ENCODE measurements at regions not wholly inside any gene's neighbourhood (a gene's known extent, or its start where the extent isn't known, plus 50 kb on each side); places are given as distances from the start of the nearest gene placed in this dataset.
A peak's percentile ranks its signal among the peaks of the same experiment; 100 is the strongest.

- TF ChIP-seq, protein P1, sequence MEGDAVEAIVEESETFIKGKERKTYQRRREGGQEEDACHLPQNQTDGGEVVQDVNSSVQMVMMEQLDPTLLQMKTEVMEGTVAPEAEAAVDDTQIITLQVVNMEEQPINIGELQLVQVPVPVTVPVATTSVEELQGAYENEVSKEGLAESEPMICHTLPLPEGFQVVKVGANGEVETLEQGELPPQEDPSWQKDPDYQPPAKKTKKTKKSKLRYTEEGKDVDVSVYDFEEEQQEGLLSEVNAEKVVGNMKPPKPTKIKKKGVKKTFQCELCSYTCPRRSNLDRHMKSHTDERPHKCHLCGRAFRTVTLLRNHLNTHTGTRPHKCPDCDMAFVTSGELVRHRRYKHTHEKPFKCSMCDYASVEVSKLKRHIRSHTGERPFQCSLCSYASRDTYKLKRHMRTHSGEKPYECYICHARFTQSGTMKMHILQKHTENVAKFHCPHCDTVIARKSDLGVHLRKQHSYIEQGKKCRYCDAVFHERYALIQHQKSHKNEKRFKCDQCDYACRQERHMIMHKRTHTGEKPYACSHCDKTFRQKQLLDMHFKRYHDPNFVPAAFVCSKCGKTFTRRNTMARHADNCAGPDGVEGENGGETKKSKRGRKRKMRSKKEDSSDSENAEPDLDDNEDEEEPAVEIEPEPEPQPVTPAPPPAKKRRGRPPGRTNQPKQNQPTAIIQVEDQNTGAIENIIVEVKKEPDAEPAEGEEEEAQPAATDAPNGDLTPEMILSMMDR (IDR thresholded peaks at IDR 0.05): no peak
- H3K27ac ChIP-seq: no peak overlapping the region
- ATAC-seq: no peak
These were observed 278.3 kb upstream of the DMRT1 start for GRCh38 chr9:563200-563599.

DNA sequence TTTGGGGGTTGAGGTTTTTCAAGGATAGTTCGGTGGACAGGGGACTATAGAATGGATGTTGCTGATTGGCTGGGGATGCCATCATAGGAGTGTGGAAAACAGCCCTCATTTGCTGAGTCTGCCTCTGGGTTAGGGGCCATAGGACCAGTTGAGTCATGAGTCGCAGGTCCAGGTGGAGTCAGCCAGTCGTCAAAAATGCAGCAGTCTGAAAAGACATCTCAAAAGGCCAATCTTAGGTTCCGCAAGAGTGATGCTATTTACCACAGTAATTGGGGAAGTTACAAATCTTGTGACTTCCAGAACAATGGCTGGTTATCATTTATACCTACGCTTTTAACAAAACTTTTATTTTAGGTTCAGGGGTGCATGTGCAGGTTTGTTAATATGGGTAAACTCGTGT lies 276.0 kb upstream of the DMRT1 start:
- TF ChIP-seq, protein P1 (IDR thresholded peaks at IDR 0.05): no peak
- Histone ChIP-seq H3K27me3 (no peaks in the 10 kb centered on the region), H3K4me1 (no peaks in the 10 kb centered on the region), H3K9me3 (no peaks in the 10 kb centered on the region), H3K36me3 (no peaks in the 10 kb centered on the region), H3K27ac (no peak overlapping the region), H3K4me3 (no peak overlapping the region)
- ATAC-seq: no peak
- intact Hi-C loops (cut with DNase I): no loop called here
- no peak for DNase-seq

More at GRCh38 chr9:563200-563599, 278.3 kb upstream of the DMRT1 start:
- no peaks in the 10 kb centered on the region for H3K9me3 ChIP-seq
- no peaks in the 10 kb centered on the region for H3K27me3 ChIP-seq
- no peaks in the 10 kb centered on the region for H3K4me1 ChIP-seq
- H3K4me3 ChIP-seq: no peak overlapping the region
- H3K36me3 ChIP-seq: no peaks in the 10 kb centered on the region
- intact Hi-C loops (cut with DNase I): no loop called here
- DNase-seq: no peak

GRCh38 chr9:567128-567746 lies 274.3 kb upstream of the DMRT1 start:
- DNase-seq (no peak), ATAC-seq (peak; percentile 33)
- Histone ChIP-seq H3K4me1 (no peaks in the 10 kb centered on the region), H3K4me3 (no peak overlapping the region), H3K27me3 (no peaks in the 10 kb centered on the region), H3K36me3 (no peaks in the 10 kb centered on the region), H3K27ac (no peak overlapping the region), H3K9me3 (no peaks in the 10 kb centered on the region)
- intact Hi-C loops (cut with DNase I): no loop called here
- TF ChIP-seq, protein P1 (IDR thresholded peaks at IDR 0.05): no peak

DNA sequence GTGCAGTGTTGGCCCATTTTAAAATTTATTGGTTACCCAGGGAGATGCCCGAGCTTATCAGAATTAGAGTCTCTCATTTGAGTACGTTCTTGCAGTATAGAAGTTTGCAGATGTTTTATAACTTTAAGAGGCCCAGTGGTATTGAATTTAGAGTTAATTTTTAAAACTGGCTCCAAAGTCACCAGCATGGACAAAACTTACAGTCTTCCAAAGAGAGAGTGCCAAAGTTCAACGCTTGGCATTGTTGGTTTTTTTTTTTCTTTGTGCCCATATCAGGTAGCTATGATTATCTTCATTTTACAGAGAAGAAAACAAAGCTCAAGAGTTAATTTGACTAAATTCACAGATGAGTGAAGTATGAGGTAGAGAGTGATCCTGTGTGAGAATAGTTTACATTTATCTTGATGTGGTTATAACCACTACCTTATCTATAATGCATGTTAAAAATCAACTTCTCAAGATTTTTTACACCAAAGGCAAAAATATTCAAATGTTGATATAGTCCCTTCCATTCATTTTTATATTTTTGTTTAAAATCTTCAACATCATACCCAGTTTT lies 273.7 kb upstream of the DMRT1 start:
- intact Hi-C loops (cut with DNase I): no loop called here
- no peak overlapping the region for H3K4me3 ChIP-seq
- no peaks in the 10 kb centered on the region for H3K9me3 ChIP-seq
- H3K27me3 ChIP-seq: no peaks in the 10 kb centered on the region
- no peak overlapping the region for H3K27ac ChIP-seq
- no peaks in the 10 kb centered on the region for H3K4me1 ChIP-seq
- H3K36me3 ChIP-seq: no peaks in the 10 kb centered on the region
- TF ChIP-seq, protein P1 (IDR thresholded peaks at IDR 0.05): no peak
- DNase-seq (no peak), ATAC-seq (no peak)

DNA sequence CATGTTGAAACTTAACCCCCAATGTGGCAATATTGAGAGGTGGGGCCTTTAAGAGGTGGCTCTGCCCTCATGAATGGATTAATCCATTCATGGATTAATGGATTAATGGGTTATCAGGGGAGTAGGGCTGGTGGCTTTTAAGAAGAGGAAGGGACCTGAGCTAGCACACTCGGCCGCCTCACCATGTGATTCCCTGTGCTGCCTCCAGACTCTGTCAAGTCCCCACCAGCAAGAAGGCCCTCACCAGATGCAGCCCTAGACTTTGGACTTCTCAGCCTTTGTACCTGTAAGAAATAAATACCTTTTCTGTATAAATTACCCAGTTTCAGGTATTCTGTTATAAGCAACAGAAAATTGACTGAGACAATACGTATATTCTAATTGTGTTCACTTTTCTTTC lies 272.2 kb upstream of the DMRT1 start:
- Histone ChIP-seq H3K27me3 (no peaks in the 10 kb centered on the region), H3K36me3 (no peaks in the 10 kb centered on the region), H3K4me1 (no peaks in the 10 kb centered on the region), H3K9me3 (no peaks in the 10 kb centered on the region), H3K4me3 (no peak overlapping the region), H3K27ac (no peak overlapping the region)
- TF ChIP-seq, protein P1 (IDR thresholded peaks at IDR 0.05): no peak
- intact Hi-C loops (cut with DNase I): no loop called here
- DNase-seq (no peak), ATAC-seq (no peak)

Data from left lung (tissue), 4 donors.